HG03159 (cell line): ENCODE measurements at regions not wholly inside any gene's neighbourhood (a gene's known extent, or its start where the extent isn't known, plus 50 kb on each side); places are given as distances from the start of the nearest gene placed in this dataset.
A peak's percentile ranks its signal among the peaks of the same experiment; 100 is the strongest.

ENCODE experiments used
- ATAC-seq: cut with Tn5 transposase; IDR thresholded peaks from one replicate; pipeline ENCODE4 v1.9.1; 2021; ENCODE audit warnings: mild to moderate bottlenecking, moderate library complexity; ENCODE audit not compliant: unreplicated experiment

- no peak for ATAC-seq
These were observed 519.1 kb downstream of the IQCM start for GRCh38 chr4:149296503-149296902.

- no peak for ATAC-seq
These were observed 519.6 kb downstream of the IQCM start for GRCh38 chr4:149296084-149296483.

GRCh38 chr4:149294601-149295000 lies 521.0 kb downstream of the IQCM start:
- no peak for ATAC-seq

- ATAC-seq: no peak
These were observed 522.5 kb downstream of the IQCM start for GRCh38 chr4:149293046-149293649.

GRCh38 chr4:149292425-149293007 lies 523.1 kb downstream of the IQCM start:
- no peak for ATAC-seq

- ATAC-seq: no peak
These were observed 524.2 kb downstream of the IQCM start for GRCh38 chr4:149291463-149291862.

GRCh38 chr4:149280806-149281205 lies 534.8 kb downstream of the IQCM start:
- no peak for ATAC-seq

- ATAC-seq: no peak
These were observed 535.9 kb downstream of the IQCM start for GRCh38 chr4:149279776-149280175.

GRCh38 chr4:149279331-149279730 lies 536.3 kb downstream of the IQCM start:
- ATAC-seq: no peak

- no peak for ATAC-seq
These were observed 537.9 kb downstream of the IQCM start for GRCh38 chr4:149277705-149278104.

- ATAC-seq: no peak
These were observed 545.8 kb downstream of the IQCM start for GRCh38 chr4:149269835-149270234.

GRCh38 chr4:149266301-149266700 lies 549.3 kb downstream of the IQCM start:
- ATAC-seq: no peak

- no peak for ATAC-seq
These were observed 550.0 kb downstream of the IQCM start for GRCh38 chr4:149265645-149266044.

- peak; percentile 91 for ATAC-seq
These were observed 551.4 kb downstream of the IQCM start for GRCh38 chr4:149264093-149264733.

- ATAC-seq: no peak
These were observed 567.4 kb downstream of the IQCM start for GRCh38 chr4:149248191-149248764.

- ATAC-seq: no peak
These were observed 568.5 kb downstream of the IQCM start for GRCh38 chr4:149247164-149247563.

- ATAC-seq: no peak
These were observed 570.3 kb downstream of the IQCM start for GRCh38 chr4:149245333-149245732.

- no peak for ATAC-seq
These were observed 577.5 kb downstream of the IQCM start for GRCh38 chr4:149238097-149238496.

GRCh38 chr4:149234798-149235197 lies 580.8 kb downstream of the IQCM start:
- no peak for ATAC-seq

GRCh38 chr4:149223659-149224058 lies 592.0 kb downstream of the IQCM start:
- no peak for ATAC-seq

GRCh38 chr4:149218672-149219071 lies 597.0 kb downstream of the IQCM start:
- no peak for ATAC-seq

GRCh38 chr4:149214301-149214700 lies 601.3 kb downstream of the IQCM start:
- no peak for ATAC-seq
